ENCODE measurements at regions not wholly inside any gene's neighbourhood (a gene's known extent, or its start where the extent isn't known, plus 50 kb on each side); places are given as distances from the start of the nearest gene placed in this dataset.

GRCh38 chr9:29282121-29282520 lies 1708.8 kb upstream of the C9orf72 start:
- no peaks in the 10 kb centered on the region for H3K4me1 Mint-ChIP-seq

GRCh38 chr9:29285818-29286217 lies 1712.5 kb upstream of the C9orf72 start:
- H3K27ac ChIP-seq, result no peak overlapping the region
- H3K4me1 ChIP-seq, result no peaks in the 10 kb centered on the region
- H3K27ac Mint-ChIP-seq, result no peak overlapping the region
- no peaks in the 10 kb centered on the region for H4K20me1 ChIP-seq (ENCODE audit: low read depth)
- H3K36me3 ChIP-seq, result no peaks in the 10 kb centered on the region
- H3K4me3 Mint-ChIP-seq, result no peak overlapping the region
- H3K79me2 ChIP-seq (ENCODE audit: low read depth), result no peaks in the 10 kb centered on the region
- TF ChIP-seq EZH2phosphoT487 (IDR thresholded peaks at IDR 0.05) (no peak), EZH2 (IDR thresholded peaks at IDR 0.05) (no peak), CTCF (IDR thresholded peaks at IDR 0.05) (peak; percentile 48)
- no peaks in the 10 kb centered on the region for H3K9me3 Mint-ChIP-seq
- no peaks in the 10 kb centered on the region for H3K9me3 ChIP-seq (ENCODE audit: low read depth)
- H2AFZ ChIP-seq (replicated peaks), result peak overlapping the region; percentile 29
- no peaks in the 10 kb centered on the region for H3K27me3 Mint-ChIP-seq (ENCODE audit: insufficient read depth, low read depth)
- H3K4me3 ChIP-seq, result no peak overlapping the region
- H3K27me3 ChIP-seq, result no peaks in the 10 kb centered on the region
- H3K36me3 Mint-ChIP-seq, result no peaks in the 10 kb centered on the region
- H3K4me2 ChIP-seq, result no peak overlapping the region
- H3F3A ChIP-seq (ENCODE audit: low read depth), result no peaks in the 10 kb centered on the region
- H3K4me1 Mint-ChIP-seq, result no peaks in the 10 kb centered on the region
- no peak overlapping the region for H3K9ac ChIP-seq
- DNase-seq (ENCODE audit: low spot score), result peak; percentile 23

More at GRCh38 chr9:29282121-29282520, 1708.8 kb upstream of the C9orf72 start:
- Histone ChIP-seq H3K4me3 (no peak overlapping the region), H3K36me3 (no peaks in the 10 kb centered on the region), H3K79me2 (ENCODE audit: low read depth) (no peaks in the 10 kb centered on the region), H3K9ac (no peak overlapping the region), H3K27ac (no peak overlapping the region), H3K4me2 (no peak overlapping the region), H3F3A (ENCODE audit: low read depth) (no peaks in the 10 kb centered on the region), H3K4me1 (no peaks in the 10 kb centered on the region), H2AFZ (replicated peaks) (no peak overlapping the region), H4K20me1 (ENCODE audit: low read depth) (no peaks in the 10 kb centered on the region), H3K9me3 (ENCODE audit: low read depth) (no peaks in the 10 kb centered on the region), H3K27me3 (no peaks in the 10 kb centered on the region)
- no peak overlapping the region for H3K4me3 Mint-ChIP-seq
- TF ChIP-seq EZH2phosphoT487 (IDR thresholded peaks at IDR 0.05), result no peak
- no peak for TF ChIP-seq CTCF (IDR thresholded peaks at IDR 0.05)
- TF ChIP-seq EZH2 (IDR thresholded peaks at IDR 0.05), result no peak
- H3K36me3 Mint-ChIP-seq, result no peaks in the 10 kb centered on the region
- no peaks in the 10 kb centered on the region for H3K9me3 Mint-ChIP-seq
- H3K27ac Mint-ChIP-seq, result no peak overlapping the region
- no peak for DNase-seq (ENCODE audit: low spot score)
- H3K27me3 Mint-ChIP-seq (ENCODE audit: insufficient read depth, low read depth), result no peaks in the 10 kb centered on the region

GRCh38 chr9:29289365-29289764 lies 1716.1 kb upstream of the C9orf72 start:
- no peaks in the 10 kb centered on the region for H3K4me1 ChIP-seq
- no peaks in the 10 kb centered on the region for H4K20me1 ChIP-seq (ENCODE audit: low read depth)
- no peaks in the 10 kb centered on the region for H3K36me3 ChIP-seq
- H3K9ac ChIP-seq, result no peak overlapping the region
- Mint-ChIP-seq H3K4me1 (no peaks in the 10 kb centered on the region), H3K27ac (no peak overlapping the region), H3K27me3 (ENCODE audit: insufficient read depth, low read depth) (no peaks in the 10 kb centered on the region), H3K36me3 (no peaks in the 10 kb centered on the region), H3K4me3 (no peak overlapping the region), H3K9me3 (peaks cover 3% of the 10 kb centered on the region)
- no peak for DNase-seq (ENCODE audit: low spot score)
- H3K4me2 ChIP-seq, result no peak overlapping the region
- H3F3A ChIP-seq (ENCODE audit: low read depth), result no peaks in the 10 kb centered on the region
- no peaks in the 10 kb centered on the region for H3K27me3 ChIP-seq
- no peaks in the 10 kb centered on the region for H3K79me2 ChIP-seq (ENCODE audit: low read depth)
- H3K9me3 ChIP-seq (ENCODE audit: low read depth), result peaks cover 10% of the 10 kb centered on the region
- no peak overlapping the region for H2AFZ ChIP-seq (replicated peaks)
- no peak for TF ChIP-seq EZH2 (IDR thresholded peaks at IDR 0.05)
- no peak for TF ChIP-seq EZH2phosphoT487 (IDR thresholded peaks at IDR 0.05)
- no peak for TF ChIP-seq CTCF (IDR thresholded peaks at IDR 0.05)
- no peak overlapping the region for H3K27ac ChIP-seq
- no peak overlapping the region for H3K4me3 ChIP-seq

Measured in neural progenitor cell (in vitro differentiated cells).